ENCODE measurements at regions not wholly inside any gene's neighbourhood (a gene's known extent, or its start where the extent isn't known, plus 50 kb on each side); places are given as distances from the start of the nearest gene placed in this dataset.

- no peak for DNase-seq (ENCODE audit: low spot score)
Observed at GRCh38 chr13:99640260-99640659, 139.0 kb downstream of the TM9SF2 start.

GRCh38 chr13:99639126-99639525, 137.9 kb downstream of the TM9SF2 start:
- DNase-seq (ENCODE audit: low spot score) = no peak

GRCh38 chr13:99636728-99637353, 135.6 kb downstream of the TM9SF2 start:
- DNase-seq (ENCODE audit: low spot score) = peak; percentile 21

GRCh38 chr13:99636306-99636705, 135.0 kb downstream of the TM9SF2 start:
- peak; percentile 10 for DNase-seq (ENCODE audit: low spot score)

GRCh38 chr13:99634672-99635071, 133.4 kb downstream of the TM9SF2 start:
- no peak for DNase-seq (ENCODE audit: low spot score)

GRCh38 chr13:99630269-99630898, 129.1 kb downstream of the TM9SF2 start:
- DNase-seq (ENCODE audit: low spot score) = no peak

- DNase-seq (ENCODE audit: low spot score) = no peak
Observed at GRCh38 chr13:99629641-99630040, 128.4 kb downstream of the TM9SF2 start.

- no peak for DNase-seq (ENCODE audit: low spot score)
Observed at GRCh38 chr13:99628442-99628841, 127.2 kb downstream of the TM9SF2 start.

- no peak for DNase-seq (ENCODE audit: low spot score)
Observed at GRCh38 chr13:99626461-99627082, 125.3 kb downstream of the TM9SF2 start.

- DNase-seq (ENCODE audit: low spot score) = no peak
Observed at GRCh38 chr13:99624936-99625540, 123.8 kb downstream of the TM9SF2 start.

- DNase-seq (ENCODE audit: low spot score) = no peak
Observed at GRCh38 chr13:99620806-99621205, 119.5 kb downstream of the TM9SF2 start.

- no peak for DNase-seq (ENCODE audit: low spot score)
Observed at GRCh38 chr13:99619207-99619606, 117.9 kb downstream of the TM9SF2 start.

GRCh38 chr13:99617474-99618255, 116.4 kb downstream of the TM9SF2 start:
- DNase-seq (ENCODE audit: low spot score) = peak; percentile 63

- no peak for DNase-seq (ENCODE audit: low spot score)
Observed at GRCh38 chr13:99614465-99614885, 113.2 kb downstream of the TM9SF2 start.

Measured in ecto neural progenitor cell (in vitro differentiated cells).